Activated CD4-positive, alpha-beta T cell treated with anti-CD3 and anti-CD28 coated beads, Interleukin-2, amount 50 U/mL, for 4 hours (primary cell): ENCODE measurements at regions not wholly inside any gene's neighbourhood (a gene's known extent, or its start where the extent isn't known, plus 50 kb on each side); places are given as distances from the start of the nearest gene placed in this dataset.
"Not testable (repeated sequence)": the region's sequence is repeated elsewhere in the genome, so short reads cannot be mapped to it uniquely, and the experiment has no call there.

Experiments used
- DNase-seq, 2 experiments: peaks; one replicate each; pipeline ENCODE4 v3.0.0-alpha.2; 2020

- DNase-seq, result not testable (repeated sequence)
These were observed 136.9 kb downstream of the TMEM121 start for GRCh38 chr14:105663323-105663722.

GRCh38 chr14:105663818-105664596 is 137.6 kb downstream of the TMEM121 start:
- DNase-seq, result not testable (repeated sequence)

GRCh38 chr14:105664691-105665090 is 138.3 kb downstream of the TMEM121 start:
- DNase-seq, result no peak

GRCh38 chr14:105665247-105665950 is 139.0 kb downstream of the TMEM121 start:
- DNase-seq, result no peak

GRCh38 chr14:105665951-105666277 is 139.5 kb downstream of the TMEM121 start:
- DNase-seq, result no peak

GRCh38 chr14:105666420-105666819 is 140.0 kb downstream of the TMEM121 start:
- DNase-seq, result no peak

- DNase-seq, result not testable (repeated sequence)
These were observed 140.7 kb downstream of the TMEM121 start for GRCh38 chr14:105666991-105667662.

GRCh38 chr14:105667663-105668020 is 141.3 kb downstream of the TMEM121 start:
- not testable (repeated sequence) for DNase-seq

GRCh38 chr14:105668021-105668420 is 141.6 kb downstream of the TMEM121 start:
- not testable (repeated sequence) for DNase-seq

- not testable (repeated sequence) for DNase-seq
These were observed 142.3 kb downstream of the TMEM121 start for GRCh38 chr14:105668471-105669230.

GRCh38 chr14:105669231-105669610 is 142.8 kb downstream of the TMEM121 start:
- not testable (repeated sequence) for DNase-seq

GRCh38 chr14:105669646-105670045 is 143.3 kb downstream of the TMEM121 start:
- not testable (repeated sequence) for DNase-seq

GRCh38 chr14:105672450-105673200 is 146.2 kb downstream of the TMEM121 start:
- not testable (repeated sequence) for DNase-seq

GRCh38 chr14:105675433-105675832 is 149.1 kb downstream of the TMEM121 start:
- DNase-seq, result not testable (repeated sequence)

GRCh38 chr14:105675905-105676670 is 149.7 kb downstream of the TMEM121 start:
- DNase-seq, result not testable (repeated sequence)

- not testable (repeated sequence) for DNase-seq
These were observed 151.7 kb downstream of the TMEM121 start for GRCh38 chr14:105678057-105678456.

- not testable (repeated sequence) for DNase-seq
These were observed 152.9 kb downstream of the TMEM121 start for GRCh38 chr14:105678996-105679958.

- DNase-seq, result peak in 1 of 2 experiments; percentile 7
These were observed 153.8 kb downstream of the TMEM121 start for GRCh38 chr14:105679959-105680735.

- not testable (repeated sequence) for DNase-seq
These were observed 154.3 kb downstream of the TMEM121 start for GRCh38 chr14:105680736-105681098.
